Stimulated activated CD4-positive, alpha-beta T cell treated with anti-CD3 and anti-CD28 coated beads, Interleukin-1b, Interleukin-23, amount 100 ng/mL, for 48 hours (primary cell): ENCODE measurements at regions not wholly inside any gene's neighbourhood (a gene's known extent, or its start where the extent isn't known, plus 50 kb on each side); places are given as distances from the start of the nearest gene placed in this dataset.

Source experiments
- DNase-seq: peaks from one replicate; pipeline ENCODE4 v3.0.0-alpha.2; 2020

GRCh38 chr6:147088861-147089260 lies 115.4 kb upstream of the STXBP5 start:
- no peak for DNase-seq

GRCh38 chr6:147095316-147095715 lies 108.9 kb upstream of the STXBP5 start:
- no peak for DNase-seq

- no peak for DNase-seq
These were observed 104.2 kb upstream of the STXBP5 start for GRCh38 chr6:147099974-147100373.

- DNase-seq: no peak
These were observed 101.2 kb upstream of the STXBP5 start for GRCh38 chr6:147103007-147103406.

- no peak for DNase-seq
These were observed 100.5 kb upstream of the STXBP5 start for GRCh38 chr6:147103694-147104093.

- DNase-seq: no peak
These were observed 98.4 kb upstream of the STXBP5 start for GRCh38 chr6:147105786-147106185.

GRCh38 chr6:147106759-147107401 lies 97.3 kb upstream of the STXBP5 start:
- no peak for DNase-seq

- no peak for DNase-seq
These were observed 95.8 kb upstream of the STXBP5 start for GRCh38 chr6:147108259-147108910.

- DNase-seq: no peak
These were observed 94.5 kb upstream of the STXBP5 start for GRCh38 chr6:147109707-147110106.

- no peak for DNase-seq
These were observed 88.2 kb upstream of the STXBP5 start for GRCh38 chr6:147116056-147116455.

- no peak for DNase-seq
These were observed 87.2 kb upstream of the STXBP5 start for GRCh38 chr6:147117011-147117410.

- DNase-seq: no peak
These were observed 86.6 kb upstream of the STXBP5 start for GRCh38 chr6:147117580-147117979.

GRCh38 chr6:147119310-147119709 lies 84.9 kb upstream of the STXBP5 start:
- DNase-seq: no peak

- DNase-seq: no peak
These were observed 81.4 kb upstream of the STXBP5 start for GRCh38 chr6:147122823-147123222.

GRCh38 chr6:147126618-147127022 lies 77.6 kb upstream of the STXBP5 start:
- DNase-seq: no peak

- DNase-seq: no peak
These were observed 76.6 kb upstream of the STXBP5 start for GRCh38 chr6:147127587-147127986.

- no peak for DNase-seq
These were observed 76.2 kb upstream of the STXBP5 start for GRCh38 chr6:147128056-147128455.

GRCh38 chr6:147131532-147132128 lies 72.6 kb upstream of the STXBP5 start:
- no peak for DNase-seq

- DNase-seq: no peak
These were observed 71.3 kb upstream of the STXBP5 start for GRCh38 chr6:147132889-147133288.

- no peak for DNase-seq
These were observed 70.5 kb upstream of the STXBP5 start for GRCh38 chr6:147133669-147134068.

- no peak for DNase-seq
These were observed 69.0 kb upstream of the STXBP5 start for GRCh38 chr6:147135211-147135681.

GRCh38 chr6:147136057-147136456 lies 68.2 kb upstream of the STXBP5 start:
- no peak for DNase-seq

- DNase-seq: no peak
These were observed 66.2 kb upstream of the STXBP5 start for GRCh38 chr6:147137986-147138385.

- DNase-seq: no peak
These were observed 65.4 kb upstream of the STXBP5 start for GRCh38 chr6:147138835-147139234.
